SU-DHL-6 (cell line): ENCODE measurements at regions not wholly inside any gene's neighbourhood (a gene's known extent, or its start where the extent isn't known, plus 50 kb on each side); places are given as distances from the start of the nearest gene placed in this dataset.

Experiments used
- H2AFZ ChIP-seq: fragments of 200-600 bp; sonication (generic); 2 replicates; pipeline ENCODE4 v1.6.1; 2014; ENCODE audit warnings: low read depth, mild to moderate bottlenecking, moderate library complexity, mixed read lengths, antibody characterized with exemption, low read length; ENCODE audit not compliant: severe bottlenecking
- H3F3A ChIP-seq: fragments of 200-600 bp; shearing (Covaris generic); 2 replicates; pipeline ENCODE4 v1.6.0; 2016; ENCODE audit warnings: antibody characterized with exemption, mild to moderate bottlenecking; ENCODE audit not compliant: insufficient read depth
- H3K27ac ChIP-seq: fragments of 200-600 bp; sonication (generic); 2 replicates; pipeline ENCODE4 v1.5.1; 2016; ENCODE audit warnings: low read depth, mild to moderate bottlenecking, low read length, moderate library complexity, mixed read lengths
- H3K27me3 ChIP-seq: fragments of 200-600 bp; sonication (generic), shearing (Covaris generic); 2 replicates; pipeline ENCODE4 v1.6.0; 2014; ENCODE audit warnings: mild to moderate bottlenecking, low read length
- H3K36me3 ChIP-seq: fragments of 200-600 bp; sonication (generic); 2 replicates; pipeline ENCODE4 v1.6.1; 2014; ENCODE audit warnings: mild to moderate bottlenecking, low read length, mixed read lengths
- H3K4me2 ChIP-seq: fragments of 300-600, 200-600 bp; shearing (Covaris generic), sonication (generic); 2 replicates; pipeline ENCODE4 v1.6.0; 2014; ENCODE audit warnings: low read length, low read depth, mild to moderate bottlenecking; ENCODE audit not compliant: poor library complexity, severe bottlenecking
- H3K4me3 ChIP-seq: fragments of 200-600 bp; sonication (generic); 2 replicates; pipeline ENCODE4 v1.5.1; 2014; ENCODE audit warnings: antibody characterized with exemption, low read length, mild to moderate bottlenecking, mixed read lengths; ENCODE audit not compliant: insufficient read depth, poor library complexity, severe bottlenecking
- H3K79me2 ChIP-seq: fragments of 200-600 bp; sonication (generic); 2 replicates; pipeline ENCODE4 v1.6.1; 2014; ENCODE audit warnings: mild to moderate bottlenecking, low read length, moderate library complexity; ENCODE audit not compliant: insufficient read depth
- H3K9ac ChIP-seq: fragments of 200-600 bp; sonication (generic); 2 replicates; pipeline ENCODE4 v1.7.0; 2014; ENCODE audit warnings: mild to moderate bottlenecking, low read length
- H3K9me2 ChIP-seq: fragments of 200-600 bp; sonication (generic); replicated peaks from 2 replicates; pipeline ENCODE4 v1.6.1; 2014; ENCODE audit warnings: low read length; ENCODE audit not compliant: insufficient read depth
- H3K9me3 ChIP-seq: fragments of 200-600 bp; sonication (generic); 2 replicates; pipeline ENCODE4 v1.6.1; 2014; ENCODE audit warnings: low read length, mixed read lengths; ENCODE audit not compliant: insufficient read depth
- H4K20me1 ChIP-seq: fragments of 200-600 bp; sonication (generic); 2 replicates; pipeline ENCODE4 v1.6.1; 2014; ENCODE audit warnings: low read depth, mild to moderate bottlenecking, antibody characterized with exemption, low read length, moderate library complexity, mixed read lengths
- CTCF ChIP-seq: fragments of 200-600 bp; sonication (generic); IDR thresholded peaks from one replicate; pipeline ENCODE4 v1.5.1; 2017; ENCODE audit warnings: antibody characterized with exemption, mild to moderate bottlenecking, low read length, moderate library complexity; ENCODE audit not compliant: insufficient read depth, poor library complexity, severe bottlenecking
- EZH2phosphoT487 ChIP-seq: fragments of 200-600 bp; sonication (generic), shearing (Covaris generic); conservative IDR thresholded peaks from 2 replicates; pipeline ENCODE4 v1.6.1; 2018; ENCODE audit warnings: mild to moderate bottlenecking, antibody characterized with exemption, low read length, moderate library complexity, mixed read lengths

- Histone ChIP-seq H3K36me3 (no peaks in the 10 kb centered on the region), H3K4me2 (no peak overlapping the region), H4K20me1 (no peaks in the 10 kb centered on the region), H3K79me2 (no peaks in the 10 kb centered on the region), H3K9me3 (no peaks in the 10 kb centered on the region), H3K27ac (no peak overlapping the region), H3F3A (no peaks in the 10 kb centered on the region), H3K27me3 (no peaks in the 10 kb centered on the region), H3K9ac (no peak overlapping the region), H3K9me2 (no peaks in the 10 kb centered on the region), H2AFZ (no peak overlapping the region), H3K4me3 (no peak overlapping the region)
- no peak for TF ChIP-seq CTCF
- TF ChIP-seq EZH2phosphoT487 = no peak
Observed at GRCh38 chr6:133683308-133683580, 205.7 kb upstream of the TCF21 start.

- Histone ChIP-seq H3K27ac (no peak overlapping the region), H3K4me2 (no peak overlapping the region), H3K36me3 (no peaks in the 10 kb centered on the region), H2AFZ (no peak overlapping the region), H3K4me3 (no peak overlapping the region), H4K20me1 (no peaks in the 10 kb centered on the region), H3F3A (no peaks in the 10 kb centered on the region), H3K27me3 (no peaks in the 10 kb centered on the region), H3K9ac (no peak overlapping the region), H3K79me2 (no peaks in the 10 kb centered on the region), H3K9me2 (no peaks in the 10 kb centered on the region), H3K9me3 (no peaks in the 10 kb centered on the region)
- TF ChIP-seq CTCF = no peak
- TF ChIP-seq EZH2phosphoT487 = no peak
Observed at GRCh38 chr6:133683606-133684005, 205.3 kb upstream of the TCF21 start.

- Histone ChIP-seq H3K36me3 (no peaks in the 10 kb centered on the region), H3K9ac (no peak overlapping the region), H3K27me3 (no peaks in the 10 kb centered on the region), H2AFZ (no peak overlapping the region), H3K27ac (no peak overlapping the region), H3K4me3 (no peak overlapping the region), H3K4me2 (no peak overlapping the region), H3K9me3 (no peaks in the 10 kb centered on the region), H4K20me1 (no peaks in the 10 kb centered on the region), H3F3A (no peaks in the 10 kb centered on the region), H3K79me2 (no peaks in the 10 kb centered on the region), H3K9me2 (no peaks in the 10 kb centered on the region)
- TF ChIP-seq CTCF (no peak), EZH2phosphoT487 (no peak)
Observed at GRCh38 chr6:133688705-133689492, 200.0 kb upstream of the TCF21 start.
